Upper lobe of left lung (tissue), 4 donors: ENCODE measurements at regions not wholly inside any gene's neighbourhood (a gene's known extent, or its start where the extent isn't known, plus 50 kb on each side); places are given as distances from the start of the nearest gene placed in this dataset.

Experiments
- CTCF ChIP-seq, 6 experiments: fragments of 450-650 bp in 4 of 6; fragments of 200-600 bp in 2 of 6; sonication (generic) in 2 of 6; IDR thresholded peaks; one replicate each; pipeline ENCODE4 v1.5.1; 2016 to 2019; ENCODE audit warnings: antibody characterized with exemption in 6 of 6
- EP300 ChIP-seq, 4 donors: sonication (generic); formaldehyde crosslinking; IDR thresholded peaks; one replicate each; pipeline ENCODE4 v1.5.1; 2017; ENCODE audit warnings: antibody characterized with exemption in 4 of 4, control low read depth in 2 of 4
- POLR2A ChIP-seq, 4 donors: fragments of 450-650 bp; IDR thresholded peaks; one replicate each; pipeline ENCODE4 v1.5.1; 2016 to 2017; ENCODE audit warnings: antibody characterized with exemption in 4 of 4, mild to moderate bottlenecking in 2 of 4

GRCh38 chr3:177928172-177928873, 607.9 kb upstream of the KCNMB2 start:
- TF ChIP-seq CTCF (IDR thresholded peaks at IDR 0.05) (no peak), POLR2A (IDR thresholded peaks at IDR 0.05) (no peak), EP300 (IDR thresholded peaks at IDR 0.05) (no peak)
